Loucy (cell line): ENCODE measurements at regions not wholly inside any gene's neighbourhood (a gene's known extent, or its start where the extent isn't known, plus 50 kb on each side); places are given as distances from the start of the nearest gene placed in this dataset.

Experiments used
- H2AFZ ChIP-seq: fragments of 200-600 bp; sonication (generic); 2 replicates; pipeline ENCODE4 v1.6.0; 2016; ENCODE audit warnings: antibody characterized with exemption, mild to moderate bottlenecking, low read length, moderate library complexity
- H3F3A ChIP-seq: fragments of 200-600 bp; 2 replicates; pipeline ENCODE4 v1.6.0; 2016; ENCODE audit warnings: antibody characterized with exemption, low read depth, mild to moderate bottlenecking
- H3K27me3 ChIP-seq: fragments of 200-600 bp; sonication (generic); 2 replicates; pipeline ENCODE4 v1.6.1; 2014; ENCODE audit warnings: low read length, mild to moderate bottlenecking; ENCODE audit not compliant: insufficient read depth, poor library complexity, severe bottlenecking
- H3K36me3 ChIP-seq: fragments of 200-600 bp; sonication (generic); 2 replicates; pipeline ENCODE4 v1.6.1; 2016; ENCODE audit warnings: low read length; ENCODE audit not compliant: insufficient read depth
- H3K4me1 ChIP-seq: fragments of 200-600 bp; sonication (generic); 2 replicates; pipeline ENCODE4 v1.5.1; 2014; ENCODE audit warnings: low read length, mild to moderate bottlenecking; ENCODE audit not compliant: insufficient read depth, poor library complexity, severe bottlenecking
- H3K4me2 ChIP-seq: fragments of 200-600 bp; sonication (generic); 2 replicates; pipeline ENCODE4 v1.6.0; 2014; ENCODE audit warnings: antibody characterized with exemption, low read length, low read depth, mild to moderate bottlenecking; ENCODE audit not compliant: poor library complexity, severe bottlenecking
- H3K4me3 ChIP-seq: fragments of 200-600 bp; sonication (generic); 2 replicates; pipeline ENCODE4 v1.5.1; 2014; ENCODE audit warnings: low read length, mild to moderate bottlenecking, mixed read lengths; ENCODE audit not compliant: poor library complexity, severe bottlenecking
- H3K79me2 ChIP-seq: fragments of 200-600 bp; sonication (generic); 2 replicates; pipeline ENCODE4 v1.6.1; 2014; ENCODE audit warnings: low read length; ENCODE audit not compliant: insufficient read depth
- H3K9ac ChIP-seq: fragments of 200-600 bp; sonication (generic); 2 replicates; pipeline ENCODE4 v1.6.0; 2014; ENCODE audit warnings: mild to moderate bottlenecking, low read depth, low read length, moderate library complexity; ENCODE audit not compliant: poor library complexity, severe bottlenecking
- H3K9me2 ChIP-seq: fragments of 200-600 bp; sonication (generic); replicated peaks from 2 replicates; pipeline ENCODE4 v1.6.1; 2016; ENCODE audit warnings: low read depth, low read length, mixed read lengths
- H3K9me3 ChIP-seq: fragments of 200-600 bp; sonication (generic); 2 replicates; pipeline ENCODE4 v1.6.1; 2014; ENCODE audit warnings: mild to moderate bottlenecking, antibody characterized with exemption, low read length, low read depth; ENCODE audit not compliant: insufficient read depth
- H4K20me1 ChIP-seq: fragments of 200-600 bp; sonication (generic); 2 replicates; pipeline ENCODE4 v1.6.0; 2014; ENCODE audit warnings: antibody characterized with exemption, low read length, mild to moderate bottlenecking; ENCODE audit not compliant: insufficient read depth, poor library complexity, severe bottlenecking
- CTCF ChIP-seq: fragments of 200-600 bp; sonication (generic); conservative IDR thresholded peaks from 2 replicates; pipeline ENCODE4 v1.5.1; 2014; ENCODE audit warnings: mild to moderate bottlenecking, antibody characterized with exemption, low read length
- EZH2phosphoT487 ChIP-seq: fragments of 200-600 bp; IDR thresholded peaks from 2 replicates; pipeline ENCODE4 v1.6.1; 2018; ENCODE audit warnings: antibody characterized with exemption, mild to moderate bottlenecking, moderate library complexity, borderline replicate concordance

GRCh38 chr12:69092137-69092536 is 147.2 kb upstream of the CPSF6 start:
- Histone ChIP-seq H3K9me3 (no peaks in the 10 kb centered on the region), H3K4me2 (no peak overlapping the region), H4K20me1 (no peaks in the 10 kb centered on the region), H3K9ac (no peak overlapping the region), H3K9me2 (no peaks in the 10 kb centered on the region), H3K4me3 (no peak overlapping the region), H3K27me3 (no peaks in the 10 kb centered on the region), H2AFZ (no peak overlapping the region), H3F3A (no peaks in the 10 kb centered on the region), H3K4me1 (no peaks in the 10 kb centered on the region), H3K36me3 (no peaks in the 10 kb centered on the region), H3K79me2 (no peaks in the 10 kb centered on the region)
- TF ChIP-seq EZH2phosphoT487 (no peak), CTCF (no peak)

- Histone ChIP-seq H4K20me1 (no peaks in the 10 kb centered on the region), H3K9ac (no peak overlapping the region), H3K9me2 (no peaks in the 10 kb centered on the region), H3K4me2 (no peak overlapping the region), H3K36me3 (no peaks in the 10 kb centered on the region), H3K27me3 (no peaks in the 10 kb centered on the region), H3K9me3 (no peaks in the 10 kb centered on the region), H3F3A (no peaks in the 10 kb centered on the region), H3K4me3 (no peak overlapping the region), H3K4me1 (no peaks in the 10 kb centered on the region), H3K79me2 (no peaks in the 10 kb centered on the region), H2AFZ (no peak overlapping the region)
- TF ChIP-seq CTCF (no peak), EZH2phosphoT487 (no peak)
Observed at GRCh38 chr12:69094606-69095216, 144.7 kb upstream of the CPSF6 start.

GRCh38 chr12:69095765-69096477 is 143.4 kb upstream of the CPSF6 start:
- H3K36me3 ChIP-seq: no peaks in the 10 kb centered on the region
- no peaks in the 10 kb centered on the region for H3K79me2 ChIP-seq
- H3K9me2 ChIP-seq: no peaks in the 10 kb centered on the region
- no peak overlapping the region for H3K4me2 ChIP-seq
- H3K9me3 ChIP-seq: no peaks in the 10 kb centered on the region
- H2AFZ ChIP-seq: no peak overlapping the region
- H4K20me1 ChIP-seq: no peaks in the 10 kb centered on the region
- no peak overlapping the region for H3K4me3 ChIP-seq
- no peaks in the 10 kb centered on the region for H3K4me1 ChIP-seq
- no peaks in the 10 kb centered on the region for H3F3A ChIP-seq
- no peak overlapping the region for H3K9ac ChIP-seq
- TF ChIP-seq EZH2phosphoT487: no peak
- no peak for TF ChIP-seq CTCF
- no peaks in the 10 kb centered on the region for H3K27me3 ChIP-seq
